Body of pancreas (tissue), 4 donors: ENCODE measurements at regions not wholly inside any gene's neighbourhood (a gene's known extent, or its start where the extent isn't known, plus 50 kb on each side); places are given as distances from the start of the nearest gene placed in this dataset.

Experiments
- CTCF ChIP-seq, 7 experiments: fragments of 450-650 bp in 4 of 7; fragments of 200-600 bp in 3 of 7; sonication (generic) in 3 of 7; IDR thresholded peaks; one replicate each; pipeline ENCODE4 v1.5.1; 2016 to 2019; ENCODE audit warnings: antibody characterized with exemption in 7 of 7
- POLR2A ChIP-seq, 3 donors: fragments of 450-650 bp; IDR thresholded peaks; one replicate each; pipeline ENCODE4 v1.6.1; 2016; ENCODE audit warnings: antibody characterized with exemption in 3 of 3, mild to moderate bottlenecking in 2 of 3

- TF ChIP-seq CTCF (IDR thresholded peaks at IDR 0.05) (no peak), POLR2A (IDR thresholded peaks at IDR 0.05) (no peak)
These were observed 55.8 kb downstream of the RESF1 start for GRCh38 chr12:32015036-32015435.
